HEK293T (cell line): ENCODE measurements at regions not wholly inside any gene's neighbourhood (a gene's known extent, or its start where the extent isn't known, plus 50 kb on each side); places are given as distances from the start of the nearest gene placed in this dataset.

Source experiments
- BHLHE40 ChIP-seq: fragments of 450-650 bp; IDR thresholded peaks from 2 replicates; pipeline ENCODE4 v1.6.1; 2016; ENCODE audit warnings: mild to moderate bottlenecking, moderate library complexity, borderline replicate concordance
- FOXK2 ChIP-seq: fragments of 450-650 bp; IDR thresholded peaks from 2 replicates; pipeline ENCODE4 v1.6.1; 2016; ENCODE audit warnings: mild to moderate bottlenecking
- FOXM1 ChIP-seq: fragments of 450-650 bp; IDR thresholded peaks from 2 replicates; pipeline ENCODE4 v1.6.1; 2017; ENCODE audit warnings: mild to moderate bottlenecking, borderline replicate concordance
- SUZ12 ChIP-seq: fragments of 450-650 bp; IDR thresholded peaks from 2 replicates; pipeline ENCODE4 v1.6.1; 2016; ENCODE audit warnings: mild to moderate bottlenecking
- TARDBP ChIP-seq: fragments of 450-650 bp; IDR thresholded peaks from 2 replicates; pipeline ENCODE4 v1.6.1; 2016

DNA sequence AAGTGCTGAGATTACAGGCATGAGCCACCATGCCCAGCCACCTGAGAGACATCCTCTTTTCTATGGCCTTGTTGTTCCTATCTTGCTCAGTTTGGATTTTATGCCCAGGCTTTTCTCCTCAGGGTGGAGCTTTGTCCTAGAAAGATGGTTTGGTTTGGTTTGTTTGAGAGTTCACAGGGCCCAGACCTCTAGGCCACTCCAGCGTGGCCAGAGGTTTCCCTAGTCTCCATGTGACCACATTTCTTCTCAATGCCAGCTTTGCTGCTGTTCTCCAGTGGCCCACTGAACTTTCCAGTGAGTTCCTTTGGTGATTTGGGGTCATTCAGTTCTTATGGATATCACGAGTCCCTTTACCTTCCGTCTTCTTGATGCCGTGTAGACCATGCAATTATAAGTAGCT lies 92.6 kb upstream of the SERBP1 start:
- TF ChIP-seq TARDBP = no peak
- no peak for TF ChIP-seq BHLHE40
- no peak for TF ChIP-seq FOXK2
- no peak for TF ChIP-seq FOXM1
- no peak for TF ChIP-seq SUZ12
